ENCODE measurements at regions not wholly inside any gene's neighbourhood (a gene's known extent, or its start where the extent isn't known, plus 50 kb on each side); places are given as distances from the start of the nearest gene placed in this dataset.
"Not testable (repeated sequence)": the region's sequence is repeated elsewhere in the genome, so short reads cannot be mapped to it uniquely, and the experiment has no call there.

DNA sequence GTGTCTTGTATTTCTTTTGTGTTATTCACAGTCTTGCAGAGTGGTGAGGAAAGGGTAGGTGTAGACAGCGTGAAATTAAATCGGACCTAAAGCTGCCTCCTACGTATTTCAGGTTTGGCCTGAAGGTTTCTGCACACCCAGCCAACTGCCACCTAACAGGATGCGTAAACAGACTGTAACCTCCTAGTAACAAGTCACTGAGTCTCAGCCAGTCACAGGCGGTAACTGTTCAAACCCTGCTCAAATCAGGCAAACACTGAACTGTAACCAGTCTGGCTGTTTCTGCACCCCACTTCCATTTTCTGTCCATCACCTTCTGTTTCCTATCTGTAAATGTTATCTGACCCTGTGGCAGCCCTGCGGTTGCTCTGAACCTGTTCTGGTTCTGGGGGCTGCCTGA, 87.1 kb downstream of the ADAMTS15 start:
- no peaks in the 10 kb centered on the region for H3K27me3 ChIP-seq
- peaks cover 0 to 9% (median 0%) of the 10 kb centered on the region in 9 donors for H3K4me1 ChIP-seq
- no peaks in the 10 kb centered on the region for H3K36me3 ChIP-seq
- TF ChIP-seq, protein P1, sequence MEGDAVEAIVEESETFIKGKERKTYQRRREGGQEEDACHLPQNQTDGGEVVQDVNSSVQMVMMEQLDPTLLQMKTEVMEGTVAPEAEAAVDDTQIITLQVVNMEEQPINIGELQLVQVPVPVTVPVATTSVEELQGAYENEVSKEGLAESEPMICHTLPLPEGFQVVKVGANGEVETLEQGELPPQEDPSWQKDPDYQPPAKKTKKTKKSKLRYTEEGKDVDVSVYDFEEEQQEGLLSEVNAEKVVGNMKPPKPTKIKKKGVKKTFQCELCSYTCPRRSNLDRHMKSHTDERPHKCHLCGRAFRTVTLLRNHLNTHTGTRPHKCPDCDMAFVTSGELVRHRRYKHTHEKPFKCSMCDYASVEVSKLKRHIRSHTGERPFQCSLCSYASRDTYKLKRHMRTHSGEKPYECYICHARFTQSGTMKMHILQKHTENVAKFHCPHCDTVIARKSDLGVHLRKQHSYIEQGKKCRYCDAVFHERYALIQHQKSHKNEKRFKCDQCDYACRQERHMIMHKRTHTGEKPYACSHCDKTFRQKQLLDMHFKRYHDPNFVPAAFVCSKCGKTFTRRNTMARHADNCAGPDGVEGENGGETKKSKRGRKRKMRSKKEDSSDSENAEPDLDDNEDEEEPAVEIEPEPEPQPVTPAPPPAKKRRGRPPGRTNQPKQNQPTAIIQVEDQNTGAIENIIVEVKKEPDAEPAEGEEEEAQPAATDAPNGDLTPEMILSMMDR (IDR thresholded peaks at IDR 0.05): no peak
- ATAC-seq (peak in 1 of 8 donors; percentile 20), DNase-seq (no peak)
- H3K27ac ChIP-seq: no peak overlapping the region
- WGBS, 2 donors: 88 to 89% methylated on average over 6 of the region's 6 CpGs
- H3K9me3 ChIP-seq: no peaks in the 10 kb centered on the region
- H3K4me3 ChIP-seq: no peak overlapping the region
- intact Hi-C loops (cut with DNase I): no loop called here

DNA sequence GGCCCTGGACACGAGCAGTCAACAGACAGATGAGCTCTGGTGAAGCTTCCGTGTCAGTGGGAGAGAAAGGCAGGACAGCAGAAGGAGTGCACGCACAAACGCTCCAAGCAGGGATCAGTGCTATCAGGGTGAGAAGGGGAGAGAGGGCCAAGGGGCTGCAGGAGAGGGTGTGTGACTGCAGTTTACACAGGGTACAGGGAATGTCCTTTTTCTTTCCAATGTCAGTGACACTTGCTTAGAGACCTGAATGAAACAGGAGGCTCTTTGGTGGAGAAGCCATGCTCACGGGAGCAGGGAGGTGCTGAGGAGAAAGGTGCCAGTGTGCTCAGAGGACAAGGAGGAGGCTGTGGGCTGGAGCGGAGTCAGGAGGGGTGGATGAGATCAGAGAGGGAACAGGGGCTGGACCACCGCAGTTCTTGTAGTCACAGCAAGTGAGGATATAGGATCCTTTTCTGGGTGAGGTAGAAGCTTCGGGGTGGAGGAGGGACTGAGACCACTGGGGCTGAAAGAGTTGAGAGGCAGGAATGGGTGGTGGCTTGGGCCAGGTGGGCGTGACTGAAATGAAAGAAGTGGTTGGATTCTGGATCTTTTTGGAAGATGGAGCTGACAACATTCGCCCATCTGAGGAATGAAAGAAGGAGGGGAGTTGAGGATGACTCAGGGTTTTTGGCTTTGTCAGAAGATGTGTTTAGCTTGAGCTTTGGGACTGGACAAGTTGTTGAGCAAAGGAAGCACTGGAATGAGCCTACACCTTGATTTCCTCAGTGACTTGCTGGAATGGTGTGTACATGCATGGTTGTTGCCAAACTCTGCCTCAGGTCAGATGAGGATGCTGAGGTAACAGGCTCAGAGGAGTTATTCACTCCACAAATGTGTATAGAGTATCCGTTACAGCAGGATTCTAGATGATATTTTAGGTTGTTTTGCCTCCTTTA, 87.9 kb downstream of the ADAMTS15 start:
- DNase-seq (no peak), ATAC-seq (peak in 1 of 8 donors; percentile 18)
- no peaks in the 10 kb centered on the region for H3K9me3 ChIP-seq
- TF ChIP-seq, protein P1 (IDR thresholded peaks at IDR 0.05): no peak
- peaks cover 0 to 12% (median 0%) of the 10 kb centered on the region in 9 donors for H3K4me1 ChIP-seq
- no peaks in the 10 kb centered on the region for H3K36me3 ChIP-seq
- H3K4me3 ChIP-seq: no peak overlapping the region
- 91 to 93% methylated on average over 11 of the region's 11 CpGs for WGBS, 2 donors
- intact Hi-C loops (cut with DNase I): no loop called here
- H3K27ac ChIP-seq: no peak overlapping the region
- no peaks in the 10 kb centered on the region for H3K27me3 ChIP-seq

DNA sequence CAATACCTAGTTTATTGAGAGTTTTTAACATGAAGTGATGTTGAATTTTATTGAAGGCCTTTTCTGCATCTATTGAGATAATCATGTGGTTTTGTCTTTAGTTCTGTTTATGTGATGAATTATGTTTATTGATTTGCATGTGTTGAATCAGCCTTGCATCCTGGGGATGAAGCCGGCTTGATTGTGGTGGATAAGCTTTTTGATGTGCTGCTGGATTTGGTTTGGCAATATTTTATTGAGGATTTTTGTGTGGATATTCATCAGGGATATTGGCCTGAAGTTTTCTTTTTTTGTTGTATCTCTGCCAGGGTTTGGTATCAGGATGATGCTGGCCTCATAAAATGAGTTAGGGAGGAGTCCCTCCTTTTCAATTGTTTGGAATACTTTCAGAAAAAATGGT, 91.2 kb downstream of the ADAMTS15 start:
- H3K36me3 ChIP-seq; H3K4me3 ChIP-seq; H3K27ac ChIP-seq; DNase-seq; H3K27me3 ChIP-seq; H3K9me3 ChIP-seq; intact Hi-C loops (cut with DNase I); ATAC-seq: not testable (repeated sequence)
- 93 to 94% methylated on average over 1 of the region's 1 CpG for WGBS, 2 donors
- H3K4me1 ChIP-seq: peaks cover 0 to 13% (median 0%) of the 10 kb centered on the region in 9 donors

DNA sequence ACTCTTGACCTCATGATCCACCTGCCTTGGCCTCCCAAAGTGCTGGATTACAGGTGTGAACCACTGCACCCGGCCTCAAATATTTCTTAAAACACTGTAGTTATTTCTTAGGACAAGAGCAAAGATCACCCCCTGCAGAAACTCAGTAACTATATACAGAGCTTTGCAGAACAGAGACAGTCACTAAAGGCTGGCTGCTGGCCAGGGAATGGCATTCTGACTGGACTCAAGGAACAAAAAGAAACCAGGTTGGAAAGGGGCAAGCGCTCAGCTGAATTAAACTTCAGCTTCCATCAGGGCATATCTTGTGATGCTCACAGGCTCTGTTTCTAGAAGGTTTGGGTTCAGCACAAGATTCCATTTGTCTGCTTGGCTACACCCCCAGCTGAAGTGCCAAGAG, 95.8 kb downstream of the ADAMTS15 start:
- Histone ChIP-seq H3K27ac (no peak overlapping the region), H3K4me3 (no peak overlapping the region), H3K4me1 (peaks cover 0 to 13% (median 0%) of the 10 kb centered on the region in 9 donors), H3K36me3 (no peaks in the 10 kb centered on the region), H3K27me3 (no peaks in the 10 kb centered on the region), H3K9me3 (peaks cover 0 to 5% (median 0%) of the 10 kb centered on the region in 11 donors)
- ATAC-seq (no peak), DNase-seq (no peak)
- intact Hi-C loops (cut with DNase I): no loop called here
- 90 to 93% methylated on average over 2 of the region's 2 CpGs for WGBS, 2 donors
- TF ChIP-seq, protein P1 (IDR thresholded peaks at IDR 0.05): no peak

Measured in heart right ventricle (tissue), 16 donors.